ENCODE measurements at regions not wholly inside any gene's neighbourhood (a gene's known extent, or its start where the extent isn't known, plus 50 kb on each side); places are given as distances from the start of the nearest gene placed in this dataset.
"Not testable (repeated sequence)": the region's sequence is repeated elsewhere in the genome, so short reads cannot be mapped to it uniquely, and the experiment has no call there.

DNA sequence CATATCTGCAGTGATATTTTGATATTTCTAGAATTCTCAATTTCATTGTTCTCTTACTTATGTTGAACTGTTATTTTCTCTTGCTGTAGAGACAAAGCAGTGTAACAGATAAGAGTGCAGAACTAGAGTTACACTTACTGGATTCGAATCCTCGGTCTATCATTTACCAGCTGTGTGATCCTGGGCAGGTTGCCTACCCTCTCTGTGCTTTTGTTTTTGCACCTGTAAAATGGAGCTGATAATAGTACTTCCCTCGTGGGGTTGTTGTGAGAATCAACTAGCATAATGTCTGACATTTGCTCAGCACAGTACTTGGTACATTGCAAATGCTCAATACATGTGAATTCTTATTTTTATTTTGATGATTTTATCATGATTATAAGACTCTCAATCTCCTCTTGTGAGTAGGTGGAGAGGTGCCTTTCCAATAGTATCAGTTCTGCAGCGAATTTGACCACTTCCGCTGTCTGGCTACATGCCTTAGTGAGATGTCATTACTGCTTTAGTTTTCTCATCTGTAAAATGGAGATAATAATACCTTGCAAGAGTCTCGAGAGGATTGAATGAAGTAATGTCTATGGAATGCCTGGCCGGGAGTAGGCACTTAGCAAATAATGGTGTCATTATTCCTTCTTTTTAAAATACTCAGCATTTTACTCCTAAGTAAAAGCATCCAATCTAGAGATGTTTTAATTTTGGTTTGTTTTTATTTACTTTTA lies 312.2 kb upstream of the MAF start:
- DNase-seq = no peak

DNA sequence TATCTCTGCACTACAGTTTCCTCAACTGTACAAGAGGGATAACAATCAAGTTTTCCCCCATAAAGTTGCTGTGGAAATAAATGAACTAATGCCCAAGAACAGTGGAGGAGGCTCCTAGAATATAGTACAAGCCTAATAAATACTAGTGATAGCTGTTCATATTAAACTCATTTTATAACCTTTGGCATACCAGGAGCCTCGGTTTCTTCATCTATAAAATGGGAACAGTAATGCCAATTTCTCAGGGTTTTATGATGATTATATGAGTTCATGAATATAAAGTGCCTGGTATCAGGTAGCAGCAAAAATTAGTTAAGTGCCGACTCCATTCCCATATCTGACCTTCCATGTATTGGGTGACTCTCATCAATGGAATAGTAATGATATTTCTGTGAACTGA lies 311.1 kb upstream of the MAF start:
- no peak for DNase-seq

GRCh38 chr16:79909571-79909970 lies 309.0 kb upstream of the MAF start:
- no peak for DNase-seq

GRCh38 chr16:79903471-79903870 lies 302.9 kb upstream of the MAF start:
- no peak for DNase-seq

DNA sequence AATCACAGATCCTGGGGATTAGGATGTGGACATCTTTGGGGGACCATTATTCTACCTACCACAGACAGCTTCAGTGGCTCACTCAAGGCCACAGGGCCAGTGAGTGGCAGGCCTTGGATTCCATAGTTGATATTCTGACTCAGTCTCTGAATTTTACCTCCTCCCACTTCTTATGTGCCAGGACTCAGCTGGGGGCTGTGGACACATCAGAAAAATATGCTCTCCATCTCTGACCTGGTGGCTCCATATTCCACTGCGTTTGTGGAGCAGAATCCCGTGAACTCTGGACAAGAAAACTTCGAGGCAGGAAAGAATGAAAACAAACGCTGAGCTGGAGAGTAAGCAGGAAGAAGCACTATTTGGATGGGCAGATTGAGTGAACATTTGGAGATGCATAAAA lies 301.8 kb upstream of the MAF start:
- DNase-seq = no peak

- DNase-seq = no peak
Observed at GRCh38 chr16:79901522-79901921, 301.0 kb upstream of the MAF start.

DNA sequence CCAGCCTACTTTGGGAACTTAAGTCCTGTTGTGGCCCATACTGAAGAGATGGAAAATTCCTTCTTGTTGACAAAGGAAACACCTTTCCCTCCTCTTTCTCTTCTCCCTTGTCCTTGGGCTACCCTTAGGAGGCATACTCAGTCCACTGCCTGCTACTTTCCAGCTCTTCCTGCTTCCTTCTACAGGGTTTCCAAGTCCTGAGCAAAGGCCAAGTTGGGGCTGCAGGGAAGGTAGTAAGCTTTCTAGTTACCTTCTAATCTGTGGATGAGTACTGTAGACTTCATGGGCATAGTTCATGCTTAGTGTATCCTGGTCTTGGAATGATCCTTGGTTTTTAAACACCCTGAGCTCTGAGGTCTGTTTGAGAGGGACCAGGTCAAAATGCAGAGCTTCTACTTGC lies 299.2 kb upstream of the MAF start:
- DNase-seq = no peak

DNA sequence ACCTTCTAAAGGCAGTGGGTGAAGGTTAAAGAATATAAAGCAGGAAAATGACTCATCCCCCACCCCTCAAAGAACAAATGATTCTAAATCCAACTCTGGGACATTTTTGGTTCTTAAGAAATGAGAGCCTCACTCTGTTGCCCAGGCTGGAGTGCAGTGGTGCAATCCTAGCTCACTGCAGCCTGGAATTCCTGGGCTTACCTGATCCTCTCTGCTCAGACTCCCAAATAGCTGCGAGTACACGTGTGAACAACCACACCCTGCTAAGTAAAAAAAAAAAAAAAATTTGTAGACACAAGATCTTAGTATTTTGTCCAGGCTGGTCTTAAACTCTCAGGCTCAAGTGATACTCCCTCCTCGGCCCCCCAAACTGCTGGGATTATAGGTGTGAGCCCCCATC lies 298.8 kb upstream of the MAF start:
- no peak for DNase-seq

- no peak for DNase-seq
Observed at GRCh38 chr16:79898703-79899102, 298.2 kb upstream of the MAF start.

GRCh38 chr16:79897453-79898146 lies 297.1 kb upstream of the MAF start:
- no peak for DNase-seq

DNA sequence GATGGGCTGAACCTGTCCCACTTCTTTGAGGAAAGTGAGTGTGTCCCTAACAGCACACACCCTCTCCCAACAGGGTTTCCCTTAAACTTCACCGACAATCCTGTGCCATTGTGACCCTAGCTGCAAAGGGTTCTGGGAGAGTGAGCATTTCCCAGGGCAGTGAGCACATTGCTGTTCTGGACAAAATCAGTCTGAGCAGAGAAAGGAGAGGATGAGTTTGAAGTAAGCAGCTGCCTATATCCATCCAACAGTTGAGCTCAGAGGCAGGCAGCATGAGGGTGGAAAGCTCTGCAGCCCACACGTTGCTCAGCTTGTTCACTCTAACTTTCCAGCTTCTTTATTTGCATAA lies 296.5 kb upstream of the MAF start:
- DNase-seq = no peak

DNA sequence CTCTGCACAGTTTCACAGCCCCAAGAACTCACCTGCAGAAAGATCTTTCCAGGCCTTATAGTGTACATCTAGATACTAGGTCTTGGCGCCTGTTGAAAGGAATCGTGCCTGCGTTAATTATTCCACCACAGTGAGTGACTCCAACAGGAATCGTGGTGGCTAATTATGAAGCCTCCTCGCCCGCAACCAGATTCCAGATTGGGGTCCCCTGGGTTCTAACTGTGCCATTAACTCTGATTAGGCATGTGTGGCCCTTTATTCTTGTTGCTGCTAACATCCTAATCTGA lies 295.3 kb upstream of the MAF start:
- no peak for DNase-seq

GRCh38 chr16:79895053-79895916 lies 294.7 kb upstream of the MAF start:
- DNase-seq = no peak

- no peak for DNase-seq
Observed at GRCh38 chr16:79893445-79893844, 292.9 kb upstream of the MAF start.

- no peak for DNase-seq
Observed at GRCh38 chr16:79892278-79892677, 291.7 kb upstream of the MAF start.

- no peak for DNase-seq
Observed at GRCh38 chr16:79891458-79891857, 290.9 kb upstream of the MAF start.

DNA sequence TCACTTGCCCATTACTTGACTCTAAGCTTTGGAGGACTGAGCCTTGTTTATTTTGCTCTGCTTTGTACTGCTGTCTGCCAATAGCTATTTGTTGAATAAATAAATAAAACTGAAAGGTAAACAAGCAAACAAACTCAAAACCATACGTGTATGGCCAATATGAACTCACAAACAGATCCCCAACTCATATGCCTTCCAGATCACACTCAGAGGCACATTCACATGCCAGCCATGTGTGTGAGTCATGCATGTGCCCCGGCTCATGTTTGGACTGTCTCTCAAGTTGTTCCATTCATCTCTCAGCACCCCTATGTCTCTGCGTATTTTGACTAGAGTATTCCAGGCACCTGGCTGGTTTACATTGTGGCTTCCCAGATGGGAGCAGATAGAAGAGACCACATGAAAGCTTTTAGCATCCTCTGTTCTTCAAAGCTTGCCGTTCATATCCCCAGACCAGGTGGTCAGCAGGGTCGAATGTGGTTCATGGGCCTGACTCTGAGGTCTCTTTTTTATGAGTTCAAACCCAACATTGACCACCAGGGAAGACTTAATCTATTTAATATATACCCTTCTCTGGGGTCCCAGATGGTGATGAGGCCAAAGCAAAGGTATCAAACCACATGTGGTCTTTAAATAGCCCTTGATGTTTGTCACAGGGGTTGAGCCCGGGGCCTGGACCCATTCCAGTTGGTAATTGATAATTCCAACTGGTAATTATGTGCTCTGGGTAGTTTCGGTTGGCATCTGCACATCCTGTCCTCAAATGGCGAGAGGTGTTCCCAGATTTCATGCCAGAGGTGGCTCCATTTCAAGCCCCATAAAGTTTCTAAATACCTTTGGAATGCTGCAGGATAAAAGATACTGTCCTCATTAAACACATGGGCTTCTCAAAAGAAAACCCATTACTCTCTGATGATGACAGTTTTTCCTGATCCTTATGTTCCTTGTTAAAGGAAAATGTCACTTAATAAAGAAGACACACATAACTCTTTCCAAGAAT lies 287.3 kb upstream of the MAF start:
- DNase-seq = no peak

- DNase-seq = no peak
Observed at GRCh38 chr16:79885320-79885719, 284.8 kb upstream of the MAF start.

GRCh38 chr16:79883494-79883893 lies 283.0 kb upstream of the MAF start:
- DNase-seq = no peak

GRCh38 chr16:79882340-79883005 lies 281.9 kb upstream of the MAF start:
- DNase-seq = no peak

DNA sequence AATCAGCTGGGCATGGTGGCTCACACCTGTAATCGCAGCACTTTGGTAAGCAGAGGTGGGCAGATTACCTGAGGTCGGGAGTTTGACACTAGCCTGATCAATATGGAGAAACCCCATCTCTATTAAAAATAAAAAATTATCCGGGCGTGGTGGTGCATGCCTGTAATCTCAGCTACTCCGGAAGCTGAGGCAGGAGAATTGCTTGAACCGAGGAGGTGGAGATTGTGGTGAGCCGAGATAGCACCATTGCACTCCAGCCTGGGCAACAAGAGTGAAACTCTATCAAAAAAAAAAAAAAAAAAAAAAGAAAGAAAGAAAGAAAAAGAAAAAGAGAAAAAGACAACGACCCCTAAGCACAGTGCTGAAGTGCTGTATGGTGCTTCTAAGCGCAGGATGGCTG lies 280.6 kb upstream of the MAF start:
- DNase-seq = not testable (repeated sequence)

DNA sequence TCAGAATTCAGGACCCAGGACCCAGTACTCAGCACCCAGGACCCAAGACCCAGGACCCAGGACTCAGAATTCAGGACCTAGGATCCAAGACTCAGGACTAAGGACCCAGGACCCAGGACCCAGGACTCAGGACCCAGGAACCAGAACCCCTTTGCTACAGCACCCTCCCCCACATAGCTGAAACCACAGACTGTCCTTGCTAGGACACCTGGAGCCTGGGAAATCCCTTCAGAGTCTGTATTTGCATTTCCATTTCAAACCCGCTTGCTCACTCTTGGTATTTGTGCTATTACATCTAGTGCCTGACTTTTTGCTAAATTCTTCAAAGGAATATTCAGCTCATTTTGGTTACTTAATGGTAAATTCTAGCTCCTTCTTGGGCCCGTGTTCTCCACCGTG lies 275.8 kb upstream of the MAF start:
- DNase-seq = no peak
